Neural crest cell (in vitro differentiated cells): ENCODE measurements at regions not wholly inside any gene's neighbourhood (a gene's known extent, or its start where the extent isn't known, plus 50 kb on each side); places are given as distances from the start of the nearest gene placed in this dataset.
"Not testable (repeated sequence)": the region's sequence is repeated elsewhere in the genome, so short reads cannot be mapped to it uniquely, and the experiment has no call there.

Experiments
- DNase-seq: peaks from one replicate; pipeline ENCODE4 v3.0.0; 2021; ENCODE audit warnings: low read depth, mixed read lengths, low spot score
- H3K27ac Mint-ChIP-seq: one replicate; pipeline ENCODE4 v1.8.0; 2021; ENCODE audit warnings: mild to moderate bottlenecking, mixed read lengths; ENCODE audit not compliant: unreplicated experiment
- H3K27me3 Mint-ChIP-seq: 2 replicates; pipeline ENCODE4 v1.8.0; 2021; ENCODE audit warnings: low read depth, mild to moderate bottlenecking, mixed read lengths
- H3K36me3 Mint-ChIP-seq: 2 replicates; pipeline ENCODE4 v1.8.0; 2021; ENCODE audit warnings: low read depth, mild to moderate bottlenecking, mixed read lengths
- H3K4me1 Mint-ChIP-seq: 2 replicates; pipeline ENCODE4 v1.8.0; 2021; ENCODE audit warnings: mixed read lengths
- H3K4me3 Mint-ChIP-seq: one replicate; pipeline ENCODE4 v1.8.0; 2021; ENCODE audit warnings: mild to moderate bottlenecking, mixed read lengths
- H3K9me3 Mint-ChIP-seq: 2 replicates; pipeline ENCODE4 v1.8.0; 2021; ENCODE audit warnings: mixed read lengths
- TF ChIP-seq, protein P1 (sequence below): fragments of 200-600 bp; sonication (generic); conservative IDR thresholded peaks from 2 replicates; pipeline ENCODE4 v1.5.0; 2021; ENCODE audit warnings: antibody characterized with exemption, mild to moderate bottlenecking

DNA sequence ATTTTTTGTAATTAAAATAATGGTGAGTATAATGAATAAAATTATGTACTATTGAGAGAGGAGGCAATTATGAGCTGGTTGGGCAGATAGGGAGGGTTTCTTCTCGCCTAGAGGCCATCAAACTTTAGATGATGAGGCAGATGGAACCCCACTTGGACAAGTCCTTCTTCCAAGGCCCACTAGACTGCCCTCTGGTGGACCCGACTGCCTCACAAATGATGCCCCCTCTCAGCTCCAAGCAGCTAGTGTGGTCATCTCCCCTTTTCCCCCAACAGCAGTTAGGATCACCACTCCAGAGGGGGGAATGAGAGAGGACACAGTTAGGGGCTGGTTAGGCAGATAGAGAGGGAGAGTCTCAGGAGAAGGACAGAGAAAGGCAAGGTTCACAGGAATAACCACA, 348.0 kb upstream of the CDH18 start:
- Mint-ChIP-seq H3K9me3 (peaks cover 7% of the 10 kb centered on the region), H3K4me3 (no peak overlapping the region), H3K4me1 (no peaks in the 10 kb centered on the region), H3K27me3 (no peaks in the 10 kb centered on the region), H3K36me3 (peaks cover 3% of the 10 kb centered on the region), H3K27ac (no peak overlapping the region)
- DNase-seq: no peak
- TF ChIP-seq, protein P1, sequence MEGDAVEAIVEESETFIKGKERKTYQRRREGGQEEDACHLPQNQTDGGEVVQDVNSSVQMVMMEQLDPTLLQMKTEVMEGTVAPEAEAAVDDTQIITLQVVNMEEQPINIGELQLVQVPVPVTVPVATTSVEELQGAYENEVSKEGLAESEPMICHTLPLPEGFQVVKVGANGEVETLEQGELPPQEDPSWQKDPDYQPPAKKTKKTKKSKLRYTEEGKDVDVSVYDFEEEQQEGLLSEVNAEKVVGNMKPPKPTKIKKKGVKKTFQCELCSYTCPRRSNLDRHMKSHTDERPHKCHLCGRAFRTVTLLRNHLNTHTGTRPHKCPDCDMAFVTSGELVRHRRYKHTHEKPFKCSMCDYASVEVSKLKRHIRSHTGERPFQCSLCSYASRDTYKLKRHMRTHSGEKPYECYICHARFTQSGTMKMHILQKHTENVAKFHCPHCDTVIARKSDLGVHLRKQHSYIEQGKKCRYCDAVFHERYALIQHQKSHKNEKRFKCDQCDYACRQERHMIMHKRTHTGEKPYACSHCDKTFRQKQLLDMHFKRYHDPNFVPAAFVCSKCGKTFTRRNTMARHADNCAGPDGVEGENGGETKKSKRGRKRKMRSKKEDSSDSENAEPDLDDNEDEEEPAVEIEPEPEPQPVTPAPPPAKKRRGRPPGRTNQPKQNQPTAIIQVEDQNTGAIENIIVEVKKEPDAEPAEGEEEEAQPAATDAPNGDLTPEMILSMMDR: no peak

DNA sequence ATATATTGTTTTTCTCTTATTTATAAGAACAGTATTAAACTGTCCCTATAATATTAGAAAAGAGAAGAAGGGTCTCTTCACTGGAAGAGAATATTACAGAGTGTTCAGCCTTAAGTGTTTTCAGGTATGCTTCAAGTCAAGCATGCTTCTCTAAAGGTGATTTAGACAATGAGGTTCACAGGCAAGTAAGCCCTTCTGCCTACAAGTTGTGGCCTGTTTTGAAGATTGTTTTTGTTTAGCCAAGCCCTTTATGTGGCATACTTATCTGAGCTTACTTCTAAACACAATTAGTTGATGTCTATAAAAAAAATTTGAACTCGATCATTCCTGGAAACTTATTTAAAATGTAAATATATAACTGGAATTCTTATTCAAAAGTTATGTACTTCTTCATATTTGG, 343.8 kb upstream of the CDH18 start:
- Mint-ChIP-seq H3K36me3 (no peaks in the 10 kb centered on the region), H3K4me1 (no peaks in the 10 kb centered on the region), H3K9me3 (peaks cover 6% of the 10 kb centered on the region), H3K27me3 (no peaks in the 10 kb centered on the region), H3K4me3 (no peak overlapping the region), H3K27ac (no peak overlapping the region)
- DNase-seq: no peak
- TF ChIP-seq, protein P1: no peak

DNA sequence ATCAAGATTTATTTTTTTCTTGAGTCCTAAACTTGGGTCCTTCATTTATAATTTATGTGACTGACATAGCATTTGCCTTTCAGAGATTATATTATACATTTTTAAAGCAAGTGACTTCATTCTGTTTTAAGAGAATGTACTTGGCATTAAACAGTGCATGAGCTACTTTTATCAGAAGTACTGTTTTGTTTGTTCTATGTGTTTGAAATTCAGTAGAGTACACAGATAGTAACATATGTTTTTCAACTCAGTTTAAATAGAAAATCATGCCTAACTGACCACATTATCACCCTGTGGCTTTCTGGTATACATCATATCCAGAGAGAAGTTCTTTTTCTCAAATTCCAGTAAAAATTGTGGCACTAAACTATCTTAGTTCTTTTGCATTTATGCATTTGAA, 335.3 kb upstream of the CDH18 start:
- no peak overlapping the region for H3K4me3 Mint-ChIP-seq
- H3K27ac Mint-ChIP-seq: no peak overlapping the region
- no peaks in the 10 kb centered on the region for H3K4me1 Mint-ChIP-seq
- TF ChIP-seq, protein P1: no peak
- DNase-seq: no peak
- no peaks in the 10 kb centered on the region for H3K36me3 Mint-ChIP-seq
- H3K9me3 Mint-ChIP-seq: no peaks in the 10 kb centered on the region
- no peaks in the 10 kb centered on the region for H3K27me3 Mint-ChIP-seq

DNA sequence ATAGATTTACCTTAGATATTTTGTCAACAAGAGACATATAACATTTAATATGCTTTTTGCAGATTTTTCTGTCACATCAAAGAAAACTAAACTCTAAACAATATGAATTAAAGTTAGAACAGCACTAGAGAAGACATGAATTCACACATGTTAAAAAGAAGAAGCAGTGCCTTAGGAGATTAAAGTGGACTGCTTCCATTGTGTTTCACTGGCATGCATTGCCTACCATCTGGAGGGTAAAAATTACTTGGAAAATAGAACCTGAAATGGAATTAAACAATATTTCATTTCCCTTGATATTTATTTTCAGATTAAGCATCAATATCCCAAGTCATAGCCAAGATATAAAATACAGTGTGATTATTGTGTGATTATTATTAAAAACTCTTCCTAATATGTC, 319.4 kb upstream of the CDH18 start:
- DNase-seq: no peak
- Mint-ChIP-seq H3K9me3 (no peaks in the 10 kb centered on the region), H3K27ac (no peak overlapping the region), H3K4me3 (no peak overlapping the region), H3K36me3 (no peaks in the 10 kb centered on the region), H3K4me1 (no peaks in the 10 kb centered on the region), H3K27me3 (no peaks in the 10 kb centered on the region)
- TF ChIP-seq, protein P1: no peak

DNA sequence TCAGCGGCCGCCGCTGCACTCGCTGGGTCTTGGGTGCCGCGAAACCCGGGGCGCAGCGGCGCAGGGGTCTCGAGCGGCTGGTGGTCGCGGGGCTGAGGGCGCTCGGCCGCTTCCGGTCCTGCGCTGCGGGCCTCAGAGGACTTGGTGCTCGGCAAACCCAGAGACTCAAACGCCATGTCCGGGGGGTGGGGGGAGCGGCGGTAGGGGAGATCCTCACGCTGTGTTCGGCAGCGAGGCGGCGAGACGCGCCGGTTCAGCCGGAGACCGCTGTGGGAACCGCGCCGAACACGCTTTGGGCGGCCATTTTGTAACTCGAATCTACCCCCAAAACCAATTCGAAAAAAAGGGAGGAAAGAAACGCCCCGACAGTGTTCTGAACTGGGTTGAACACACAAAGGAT, 317.5 kb upstream of the CDH18 start:
- H3K4me3 Mint-ChIP-seq: no peak overlapping the region
- H3K27me3 Mint-ChIP-seq: no peaks in the 10 kb centered on the region
- H3K4me1 Mint-ChIP-seq: no peaks in the 10 kb centered on the region
- no peaks in the 10 kb centered on the region for H3K9me3 Mint-ChIP-seq
- no peak for DNase-seq
- no peaks in the 10 kb centered on the region for H3K36me3 Mint-ChIP-seq
- TF ChIP-seq, protein P1: no peak
- H3K27ac Mint-ChIP-seq: no peak overlapping the region

DNA sequence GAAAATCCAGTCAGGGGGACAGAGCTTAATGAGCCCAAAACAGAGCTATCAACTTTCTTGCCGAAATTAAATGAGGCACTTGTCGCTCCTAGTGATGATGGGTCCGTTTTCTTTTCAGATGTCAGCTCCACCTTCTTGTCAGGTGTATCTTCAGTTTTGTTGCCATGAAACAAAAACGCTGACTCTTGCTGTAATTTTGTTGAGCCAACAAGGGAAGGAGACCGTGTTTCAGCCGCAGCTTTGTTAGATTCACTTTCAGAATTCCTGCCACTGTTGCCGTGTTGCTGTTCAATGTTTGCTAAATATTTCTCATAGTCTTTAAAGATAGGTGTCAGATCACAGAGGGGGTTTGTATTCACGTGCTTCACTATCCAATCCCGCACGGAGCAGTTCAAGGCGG, 316.6 kb upstream of the CDH18 start:
- H3K27me3 Mint-ChIP-seq, DNase-seq, H3K4me3 Mint-ChIP-seq, H3K36me3 Mint-ChIP-seq, H3K27ac Mint-ChIP-seq, H3K9me3 Mint-ChIP-seq, H3K4me1 Mint-ChIP-seq: not testable (repeated sequence)
